GM18498 (cell line): ENCODE measurements at regions not wholly inside any gene's neighbourhood (a gene's known extent, or its start where the extent isn't known, plus 50 kb on each side); places are given as distances from the start of the nearest gene placed in this dataset.

ENCODE experiments used
- ATAC-seq: cut with Tn5 transposase; IDR thresholded peaks from one replicate; pipeline ENCODE4 v1.9.1; 2021; ENCODE audit warnings: mild to moderate bottlenecking, moderate library complexity; ENCODE audit not compliant: unreplicated experiment

DNA sequence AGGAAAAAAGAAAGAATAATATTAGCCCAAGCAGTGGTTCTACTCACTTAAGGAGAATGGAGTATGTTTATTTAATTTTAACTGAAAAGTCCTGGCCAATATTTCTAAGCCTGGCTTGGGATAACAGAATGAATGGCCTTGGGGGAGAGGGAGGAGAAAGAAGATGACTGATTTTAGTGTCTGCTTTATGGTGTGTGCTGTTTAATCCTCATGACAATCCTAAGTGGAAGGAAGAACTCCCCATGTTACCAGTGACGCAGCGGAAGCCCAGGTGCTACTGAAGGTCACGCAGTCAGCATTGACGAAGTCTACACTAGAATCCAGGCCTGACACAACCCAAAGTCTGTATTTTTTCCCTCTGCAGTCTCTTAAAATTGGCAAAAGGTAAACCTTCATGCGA lies 50.5 kb downstream of the PALM2AKAP2 start:
- no peak for ATAC-seq

- ATAC-seq, result no peak
Measured at GRCh38 chr9:109831998-109832658, 52.1 kb downstream of the PALM2AKAP2 start.

GRCh38 chr9:109834855-109835254 lies 54.9 kb downstream of the PALM2AKAP2 start:
- ATAC-seq, result no peak

DNA sequence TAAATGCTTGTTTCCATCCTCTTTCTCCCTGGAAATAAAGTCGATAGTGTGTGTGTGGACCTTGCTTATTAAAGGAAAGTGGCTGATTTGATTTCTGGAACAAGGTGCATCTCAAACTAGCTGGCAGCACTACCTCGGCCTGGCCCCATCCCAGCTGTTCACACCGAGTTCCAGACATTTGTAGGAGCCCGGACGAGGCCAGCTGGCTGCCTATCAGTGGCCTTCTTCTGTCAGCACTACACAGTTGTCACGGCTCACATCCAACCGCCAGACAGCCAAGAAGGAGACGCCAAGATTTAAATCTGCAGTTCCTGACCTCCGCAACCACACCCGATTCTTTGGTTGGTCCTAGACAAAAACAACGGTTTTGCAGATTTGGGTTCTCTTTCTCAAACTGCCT lies 63.6 kb downstream of the PALM2AKAP2 start:
- no peak for ATAC-seq

DNA sequence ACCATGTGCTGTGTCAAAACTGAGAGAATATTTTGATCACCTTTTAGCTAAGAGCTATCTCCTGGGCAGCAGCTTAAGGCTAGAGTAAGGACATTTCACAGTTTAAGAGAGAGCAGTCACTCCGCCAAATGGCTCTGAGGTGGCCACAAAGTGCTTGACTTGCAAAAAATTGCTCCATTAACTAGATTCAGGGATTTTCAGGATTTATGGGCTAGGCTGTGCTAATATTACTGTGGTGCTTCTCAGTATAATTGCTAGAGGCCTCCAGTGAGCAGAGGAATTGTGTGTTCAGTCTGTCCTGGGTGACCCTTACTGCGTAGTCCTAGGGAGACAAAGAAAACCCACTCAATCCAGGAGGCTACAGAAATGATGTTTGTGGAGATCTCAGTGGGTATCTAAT lies 65.2 kb downstream of the PALM2AKAP2 start:
- no peak for ATAC-seq

GRCh38 chr9:109846776-109847175 lies 66.8 kb downstream of the PALM2AKAP2 start:
- no peak for ATAC-seq

DNA sequence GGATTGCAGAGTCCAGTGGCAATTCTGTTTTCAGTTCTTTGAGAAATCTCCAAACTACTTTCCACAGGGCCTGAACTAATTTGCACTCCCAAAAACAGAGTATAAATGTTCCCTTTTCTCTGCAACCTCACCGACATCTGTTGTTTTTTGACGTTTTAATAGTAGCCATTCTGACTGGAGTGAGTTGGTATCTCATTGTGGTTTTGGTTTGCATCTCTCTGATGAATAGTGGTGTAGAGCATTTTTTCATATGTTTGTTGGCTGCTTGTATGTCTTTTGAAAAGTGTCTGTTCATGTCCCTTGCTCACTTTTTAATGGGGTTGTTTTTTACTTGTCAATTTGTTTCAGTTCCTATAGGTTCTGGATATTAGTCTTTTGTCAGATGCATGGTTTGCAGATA lies 72.6 kb downstream of the PALM2AKAP2 start:
- no peak for ATAC-seq

- ATAC-seq, result no peak
Measured at GRCh38 chr9:109855540-109855939, 75.5 kb downstream of the PALM2AKAP2 start.

DNA sequence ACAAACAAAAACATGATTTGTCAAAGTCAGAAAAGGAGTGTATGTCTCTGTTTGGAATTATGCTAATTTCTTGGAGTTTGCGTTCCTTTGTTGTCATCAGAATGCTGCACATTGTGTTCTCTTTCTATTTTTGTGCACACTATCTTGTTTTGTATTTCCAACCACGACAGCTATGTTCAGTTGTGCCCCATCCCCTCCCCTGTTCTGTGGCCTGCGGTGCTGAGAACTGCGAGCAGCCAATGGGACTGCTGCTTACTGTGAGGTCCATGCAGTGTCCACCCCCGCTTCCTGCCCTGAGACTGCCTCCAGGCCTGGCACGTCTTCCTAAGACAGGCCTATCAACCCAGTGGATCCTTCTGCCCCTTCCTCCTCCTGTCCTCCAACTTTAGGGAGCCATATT lies 76.8 kb downstream of the PALM2AKAP2 start:
- no peak for ATAC-seq

- ATAC-seq, result no peak
Measured at GRCh38 chr9:109857336-109857735, 77.3 kb downstream of the PALM2AKAP2 start.

DNA sequence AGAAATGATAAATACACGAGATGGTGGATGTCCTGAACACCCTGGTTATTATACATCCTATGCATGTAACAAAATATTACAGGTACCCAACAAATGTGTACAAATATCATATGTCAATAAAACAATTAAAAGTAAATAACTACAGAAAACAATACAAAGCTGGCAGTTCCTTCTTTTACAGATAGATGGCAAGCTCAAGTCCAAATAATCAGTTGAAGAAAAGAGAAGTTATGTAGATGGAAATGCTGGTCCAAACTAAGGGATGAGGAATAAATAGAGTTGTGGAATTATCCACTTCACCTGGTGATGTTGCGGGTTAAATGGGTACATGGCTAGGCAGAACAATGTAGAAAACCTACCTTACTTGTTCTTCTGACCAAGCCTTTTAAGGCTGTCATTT lies 79.4 kb downstream of the PALM2AKAP2 start:
- ATAC-seq, result no peak

- no peak for ATAC-seq
Measured at GRCh38 chr9:109860521-109860920, 80.5 kb downstream of the PALM2AKAP2 start.

DNA sequence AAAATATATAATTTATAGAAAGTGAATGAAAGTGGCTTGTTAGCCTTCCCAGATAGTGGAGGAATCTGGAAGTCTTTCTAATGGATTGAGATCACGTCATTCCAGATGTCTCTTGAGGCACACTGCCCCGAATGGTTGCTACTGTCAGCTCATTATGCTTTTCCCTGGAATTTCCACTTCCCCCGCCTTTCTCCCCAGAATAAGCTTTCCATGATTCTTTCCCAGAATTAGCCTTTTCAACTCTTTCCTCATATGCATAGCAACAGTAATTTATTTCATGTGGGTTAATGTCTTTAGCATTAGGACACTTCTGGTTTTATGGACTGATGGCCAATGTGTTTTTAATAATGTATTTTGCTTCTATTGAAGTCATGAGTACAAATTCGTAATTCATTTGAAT lies 81.5 kb downstream of the PALM2AKAP2 start:
- ATAC-seq, result no peak

- no peak for ATAC-seq
Measured at GRCh38 chr9:109861918-109862317, 81.9 kb downstream of the PALM2AKAP2 start.

GRCh38 chr9:109862452-109862851 lies 82.5 kb downstream of the PALM2AKAP2 start:
- no peak for ATAC-seq

DNA sequence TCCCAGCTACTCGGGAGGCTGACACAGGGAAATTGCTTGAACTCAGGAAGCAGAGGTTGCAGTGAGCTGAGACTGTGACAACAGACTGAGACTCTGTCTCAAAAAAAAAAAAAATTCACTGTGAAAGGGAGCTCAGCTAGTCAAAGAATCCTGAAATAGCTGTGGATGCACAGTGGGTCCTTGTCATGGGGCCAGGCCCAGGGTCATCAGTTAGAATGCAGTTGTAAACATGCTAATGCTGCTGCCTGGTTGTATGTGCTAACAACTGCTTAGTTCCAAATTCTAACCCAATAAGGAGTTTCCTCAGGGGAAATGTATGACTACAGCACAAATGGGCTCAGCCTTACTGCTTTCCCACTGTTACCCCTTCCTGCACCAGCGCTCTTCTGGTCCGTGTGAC lies 84.0 kb downstream of the PALM2AKAP2 start:
- no peak for ATAC-seq

DNA sequence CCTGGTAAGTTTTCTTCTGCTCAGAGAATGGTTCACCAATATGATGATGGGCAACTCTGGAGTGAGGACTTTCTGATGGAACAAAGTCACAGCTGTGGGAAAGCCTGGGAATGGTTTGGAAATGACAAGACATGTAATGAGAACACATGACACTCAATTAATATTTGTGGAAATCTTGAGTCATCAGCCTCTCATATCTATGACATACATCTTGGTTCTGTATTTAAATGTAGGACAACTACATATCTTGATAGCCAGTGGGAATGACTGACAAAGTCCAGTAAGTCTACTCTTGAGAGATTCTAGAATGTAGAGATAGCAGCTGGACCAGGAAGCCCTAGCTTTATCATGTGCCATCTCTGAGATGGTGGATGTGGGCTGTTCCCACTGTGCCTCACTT lies 85.5 kb downstream of the PALM2AKAP2 start:
- no peak for ATAC-seq

GRCh38 chr9:109868207-109868606 lies 88.2 kb downstream of the PALM2AKAP2 start:
- ATAC-seq, result no peak

GRCh38 chr9:109868722-109869121 lies 88.7 kb downstream of the PALM2AKAP2 start:
- no peak for ATAC-seq

GRCh38 chr9:109870365-109870764 lies 90.4 kb downstream of the PALM2AKAP2 start:
- no peak for ATAC-seq

GRCh38 chr9:109872901-109873300 lies 92.9 kb downstream of the PALM2AKAP2 start:
- no peak for ATAC-seq

- ATAC-seq, result no peak
Measured at GRCh38 chr9:109875495-109876129, 95.6 kb downstream of the PALM2AKAP2 start.
